Astrocyte (in vitro differentiated cells and primary cell): ENCODE measurements at regions not wholly inside any gene's neighbourhood (a gene's known extent, or its start where the extent isn't known, plus 50 kb on each side); places are given as distances from the start of the nearest gene placed in this dataset.

Experiments used
- CTCF ChIP-seq: IDR thresholded peaks from 2 replicates; pipeline ENCODE4 v1.5.1; 2011; ENCODE audit warnings: low read depth, mild to moderate bottlenecking, inconsistent platforms, low read length, moderate library complexity; ENCODE audit not compliant: insufficient read depth
- EZH2 ChIP-seq: IDR thresholded peaks from 2 replicates; pipeline ENCODE4 v1.6.1; 2012; ENCODE audit warnings: mild to moderate bottlenecking, low read length, inconsistent platforms; ENCODE audit not compliant: insufficient read depth

GRCh38 chr3:33921608-33922007, 123.2 kb downstream of the PDCD6IP start:
- TF ChIP-seq CTCF = no peak
- no peak for TF ChIP-seq EZH2
